NB4 (cell line): ENCODE measurements at regions not wholly inside any gene's neighbourhood (a gene's known extent, or its start where the extent isn't known, plus 50 kb on each side); places are given as distances from the start of the nearest gene placed in this dataset.
"Not testable (repeated sequence)": the region's sequence is repeated elsewhere in the genome, so short reads cannot be mapped to it uniquely, and the experiment has no call there.

ENCODE experiments used
- POLR2A ChIP-seq: IDR thresholded peaks from 2 replicates; pipeline ENCODE4 v1.6.1; 2011; ENCODE audit warnings: mild to moderate bottlenecking; ENCODE audit not compliant: insufficient read length; ENCODE audit errors: extremely low read depth
- TF ChIP-seq, protein P1 (sequence below): IDR thresholded peaks from one replicate; pipeline ENCODE4 v1.5.1; 2012; ENCODE audit warnings: low read depth, low read length

DNA sequence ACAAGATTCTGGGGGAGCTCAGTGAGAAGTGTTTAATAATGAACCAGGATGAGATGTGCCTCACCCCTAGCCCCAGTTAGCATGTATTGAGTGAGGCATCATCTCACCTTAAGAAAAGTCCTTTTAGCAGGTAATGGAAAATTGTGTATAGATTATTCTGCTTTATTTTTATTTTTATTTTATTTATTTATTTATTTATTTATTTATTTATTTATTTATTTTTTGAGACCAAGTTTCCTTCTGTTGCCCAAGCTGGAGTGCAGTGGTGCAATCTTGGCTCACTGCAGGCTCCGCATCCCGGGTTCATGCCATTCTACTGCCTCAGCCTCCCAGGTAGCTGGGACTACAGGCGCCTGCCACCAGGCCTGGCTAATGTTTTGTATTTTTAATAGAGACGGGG lies 315.8 kb downstream of the ANKRD30A start:
- TF ChIP-seq, protein P1, sequence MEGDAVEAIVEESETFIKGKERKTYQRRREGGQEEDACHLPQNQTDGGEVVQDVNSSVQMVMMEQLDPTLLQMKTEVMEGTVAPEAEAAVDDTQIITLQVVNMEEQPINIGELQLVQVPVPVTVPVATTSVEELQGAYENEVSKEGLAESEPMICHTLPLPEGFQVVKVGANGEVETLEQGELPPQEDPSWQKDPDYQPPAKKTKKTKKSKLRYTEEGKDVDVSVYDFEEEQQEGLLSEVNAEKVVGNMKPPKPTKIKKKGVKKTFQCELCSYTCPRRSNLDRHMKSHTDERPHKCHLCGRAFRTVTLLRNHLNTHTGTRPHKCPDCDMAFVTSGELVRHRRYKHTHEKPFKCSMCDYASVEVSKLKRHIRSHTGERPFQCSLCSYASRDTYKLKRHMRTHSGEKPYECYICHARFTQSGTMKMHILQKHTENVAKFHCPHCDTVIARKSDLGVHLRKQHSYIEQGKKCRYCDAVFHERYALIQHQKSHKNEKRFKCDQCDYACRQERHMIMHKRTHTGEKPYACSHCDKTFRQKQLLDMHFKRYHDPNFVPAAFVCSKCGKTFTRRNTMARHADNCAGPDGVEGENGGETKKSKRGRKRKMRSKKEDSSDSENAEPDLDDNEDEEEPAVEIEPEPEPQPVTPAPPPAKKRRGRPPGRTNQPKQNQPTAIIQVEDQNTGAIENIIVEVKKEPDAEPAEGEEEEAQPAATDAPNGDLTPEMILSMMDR: not testable (repeated sequence)
- TF ChIP-seq POLR2A: not testable (repeated sequence)
